H1 (cell line): ENCODE measurements at regions not wholly inside any gene's neighbourhood (a gene's known extent, or its start where the extent isn't known, plus 50 kb on each side); places are given as distances from the start of the nearest gene placed in this dataset.

Source experiments
- TF ChIP-seq, protein P1 (sequence below): fragments of 300-600 bp; sonication (generic); IDR thresholded peaks from 2 replicates; pipeline ENCODE4 v1.7.1; 2012; ENCODE audit warnings: low read length, moderate library complexity, mild to moderate bottlenecking, inconsistent platforms; ENCODE audit not compliant: insufficient replicate concordance

DNA sequence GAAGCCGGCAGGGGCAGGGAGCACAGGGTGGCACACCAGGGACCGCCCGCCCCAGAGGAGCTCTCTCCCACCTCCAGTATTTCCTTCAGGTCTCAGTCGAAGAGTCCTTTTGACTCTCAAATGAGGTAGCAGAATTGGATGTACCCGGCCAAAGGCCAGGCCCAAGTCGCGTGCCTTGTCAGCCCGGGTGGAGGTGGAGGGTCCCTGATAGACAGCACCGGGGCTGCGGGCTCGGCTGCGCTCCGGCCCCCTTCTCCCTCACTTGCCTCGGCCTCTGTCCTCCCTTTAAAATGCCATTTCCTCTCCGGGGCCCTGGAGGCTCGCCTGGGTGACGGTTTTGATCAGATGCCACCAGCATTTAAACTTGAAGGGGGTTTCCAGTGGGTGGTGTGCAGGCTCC lies 198.9 kb upstream of the SOX11 start (continued):
- TF ChIP-seq, protein P1, sequence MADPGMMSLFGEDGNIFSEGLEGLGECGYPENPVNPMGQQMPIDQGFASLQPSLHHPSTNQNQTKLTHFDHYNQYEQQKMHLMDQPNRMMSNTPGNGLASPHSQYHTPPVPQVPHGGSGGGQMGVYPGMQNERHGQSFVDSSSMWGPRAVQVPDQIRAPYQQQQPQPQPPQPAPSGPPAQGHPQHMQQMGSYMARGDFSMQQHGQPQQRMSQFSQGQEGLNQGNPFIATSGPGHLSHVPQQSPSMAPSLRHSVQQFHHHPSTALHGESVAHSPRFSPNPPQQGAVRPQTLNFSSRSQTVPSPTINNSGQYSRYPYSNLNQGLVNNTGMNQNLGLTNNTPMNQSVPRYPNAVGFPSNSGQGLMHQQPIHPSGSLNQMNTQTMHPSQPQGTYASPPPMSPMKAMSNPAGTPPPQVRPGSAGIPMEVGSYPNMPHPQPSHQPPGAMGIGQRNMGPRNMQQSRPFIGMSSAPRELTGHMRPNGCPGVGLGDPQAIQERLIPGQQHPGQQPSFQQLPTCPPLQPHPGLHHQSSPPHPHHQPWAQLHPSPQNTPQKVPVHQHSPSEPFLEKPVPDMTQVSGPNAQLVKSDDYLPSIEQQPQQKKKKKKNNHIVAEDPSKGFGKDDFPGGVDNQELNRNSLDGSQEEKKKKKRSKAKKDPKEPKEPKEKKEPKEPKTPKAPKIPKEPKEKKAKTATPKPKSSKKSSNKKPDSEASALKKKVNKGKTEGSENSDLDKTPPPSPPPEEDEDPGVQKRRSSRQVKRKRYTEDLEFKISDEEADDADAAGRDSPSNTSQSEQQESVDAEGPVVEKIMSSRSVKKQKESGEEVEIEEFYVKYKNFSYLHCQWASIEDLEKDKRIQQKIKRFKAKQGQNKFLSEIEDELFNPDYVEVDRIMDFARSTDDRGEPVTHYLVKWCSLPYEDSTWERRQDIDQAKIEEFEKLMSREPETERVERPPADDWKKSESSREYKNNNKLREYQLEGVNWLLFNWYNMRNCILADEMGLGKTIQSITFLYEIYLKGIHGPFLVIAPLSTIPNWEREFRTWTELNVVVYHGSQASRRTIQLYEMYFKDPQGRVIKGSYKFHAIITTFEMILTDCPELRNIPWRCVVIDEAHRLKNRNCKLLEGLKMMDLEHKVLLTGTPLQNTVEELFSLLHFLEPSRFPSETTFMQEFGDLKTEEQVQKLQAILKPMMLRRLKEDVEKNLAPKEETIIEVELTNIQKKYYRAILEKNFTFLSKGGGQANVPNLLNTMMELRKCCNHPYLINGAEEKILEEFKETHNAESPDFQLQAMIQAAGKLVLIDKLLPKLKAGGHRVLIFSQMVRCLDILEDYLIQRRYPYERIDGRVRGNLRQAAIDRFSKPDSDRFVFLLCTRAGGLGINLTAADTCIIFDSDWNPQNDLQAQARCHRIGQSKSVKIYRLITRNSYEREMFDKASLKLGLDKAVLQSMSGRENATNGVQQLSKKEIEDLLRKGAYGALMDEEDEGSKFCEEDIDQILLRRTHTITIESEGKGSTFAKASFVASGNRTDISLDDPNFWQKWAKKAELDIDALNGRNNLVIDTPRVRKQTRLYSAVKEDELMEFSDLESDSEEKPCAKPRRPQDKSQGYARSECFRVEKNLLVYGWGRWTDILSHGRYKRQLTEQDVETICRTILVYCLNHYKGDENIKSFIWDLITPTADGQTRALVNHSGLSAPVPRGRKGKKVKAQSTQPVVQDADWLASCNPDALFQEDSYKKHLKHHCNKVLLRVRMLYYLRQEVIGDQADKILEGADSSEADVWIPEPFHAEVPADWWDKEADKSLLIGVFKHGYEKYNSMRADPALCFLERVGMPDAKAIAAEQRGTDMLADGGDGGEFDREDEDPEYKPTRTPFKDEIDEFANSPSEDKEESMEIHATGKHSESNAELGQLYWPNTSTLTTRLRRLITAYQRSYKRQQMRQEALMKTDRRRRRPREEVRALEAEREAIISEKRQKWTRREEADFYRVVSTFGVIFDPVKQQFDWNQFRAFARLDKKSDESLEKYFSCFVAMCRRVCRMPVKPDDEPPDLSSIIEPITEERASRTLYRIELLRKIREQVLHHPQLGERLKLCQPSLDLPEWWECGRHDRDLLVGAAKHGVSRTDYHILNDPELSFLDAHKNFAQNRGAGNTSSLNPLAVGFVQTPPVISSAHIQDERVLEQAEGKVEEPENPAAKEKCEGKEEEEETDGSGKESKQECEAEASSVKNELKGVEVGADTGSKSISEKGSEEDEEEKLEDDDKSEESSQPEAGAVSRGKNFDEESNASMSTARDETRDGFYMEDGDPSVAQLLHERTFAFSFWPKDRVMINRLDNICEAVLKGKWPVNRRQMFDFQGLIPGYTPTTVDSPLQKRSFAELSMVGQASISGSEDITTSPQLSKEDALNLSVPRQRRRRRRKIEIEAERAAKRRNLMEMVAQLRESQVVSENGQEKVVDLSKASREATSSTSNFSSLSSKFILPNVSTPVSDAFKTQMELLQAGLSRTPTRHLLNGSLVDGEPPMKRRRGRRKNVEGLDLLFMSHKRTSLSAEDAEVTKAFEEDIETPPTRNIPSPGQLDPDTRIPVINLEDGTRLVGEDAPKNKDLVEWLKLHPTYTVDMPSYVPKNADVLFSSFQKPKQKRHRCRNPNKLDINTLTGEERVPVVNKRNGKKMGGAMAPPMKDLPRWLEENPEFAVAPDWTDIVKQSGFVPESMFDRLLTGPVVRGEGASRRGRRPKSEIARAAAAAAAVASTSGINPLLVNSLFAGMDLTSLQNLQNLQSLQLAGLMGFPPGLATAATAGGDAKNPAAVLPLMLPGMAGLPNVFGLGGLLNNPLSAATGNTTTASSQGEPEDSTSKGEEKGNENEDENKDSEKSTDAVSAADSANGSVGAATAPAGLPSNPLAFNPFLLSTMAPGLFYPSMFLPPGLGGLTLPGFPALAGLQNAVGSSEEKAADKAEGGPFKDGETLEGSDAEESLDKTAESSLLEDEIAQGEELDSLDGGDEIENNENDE: no peak
